ENCODE measurements at regions not wholly inside any gene's neighbourhood (a gene's known extent, or its start where the extent isn't known, plus 50 kb on each side); places are given as distances from the start of the nearest gene placed in this dataset.

GRCh38 chr16:74100395-74101326 lies 196.0 kb upstream of the PSMD7 start:
- H3K4me3 ChIP-seq: no peak overlapping the region
- whole genome bisulfite sequencing, 5 donors: 39 to 54% (median 53%) methylated on average over 7 of the region's 7 CpGs
- no peaks in the 10 kb centered on the region for H3K9me3 ChIP-seq
- intact Hi-C loops (cut with DNase I; ENCODE audit: low total_unique reads): no loop called here
- DNase-seq: no peak
- no peaks in the 10 kb centered on the region for H3K27me3 ChIP-seq (replicated peaks in 1 of 7)
- H3K27ac ChIP-seq: no peak overlapping the region
- H3K4me1 ChIP-seq: no peaks in the 10 kb centered on the region
- TF ChIP-seq POLR2AphosphoS5 (IDR thresholded peaks at IDR 0.05) (no peak), POLR2A (IDR thresholded peaks at IDR 0.05) (no peak)
- TF ChIP-seq, protein P1, sequence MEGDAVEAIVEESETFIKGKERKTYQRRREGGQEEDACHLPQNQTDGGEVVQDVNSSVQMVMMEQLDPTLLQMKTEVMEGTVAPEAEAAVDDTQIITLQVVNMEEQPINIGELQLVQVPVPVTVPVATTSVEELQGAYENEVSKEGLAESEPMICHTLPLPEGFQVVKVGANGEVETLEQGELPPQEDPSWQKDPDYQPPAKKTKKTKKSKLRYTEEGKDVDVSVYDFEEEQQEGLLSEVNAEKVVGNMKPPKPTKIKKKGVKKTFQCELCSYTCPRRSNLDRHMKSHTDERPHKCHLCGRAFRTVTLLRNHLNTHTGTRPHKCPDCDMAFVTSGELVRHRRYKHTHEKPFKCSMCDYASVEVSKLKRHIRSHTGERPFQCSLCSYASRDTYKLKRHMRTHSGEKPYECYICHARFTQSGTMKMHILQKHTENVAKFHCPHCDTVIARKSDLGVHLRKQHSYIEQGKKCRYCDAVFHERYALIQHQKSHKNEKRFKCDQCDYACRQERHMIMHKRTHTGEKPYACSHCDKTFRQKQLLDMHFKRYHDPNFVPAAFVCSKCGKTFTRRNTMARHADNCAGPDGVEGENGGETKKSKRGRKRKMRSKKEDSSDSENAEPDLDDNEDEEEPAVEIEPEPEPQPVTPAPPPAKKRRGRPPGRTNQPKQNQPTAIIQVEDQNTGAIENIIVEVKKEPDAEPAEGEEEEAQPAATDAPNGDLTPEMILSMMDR (IDR thresholded peaks at IDR 0.05 in 8 of 11, conservative IDR thresholded peaks at IDR 0.05 in 3 of 11): no peak
- no peaks in the 10 kb centered on the region for H3K36me3 ChIP-seq

GRCh38 chr16:74099530-74099929 lies 197.1 kb upstream of the PSMD7 start:
- no peak for DNase-seq
- Histone ChIP-seq H3K36me3 (no peaks in the 10 kb centered on the region), H3K27me3 (replicated peaks in 1 of 7) (no peaks in the 10 kb centered on the region), H3K4me3 (no peak overlapping the region), H3K9me3 (no peaks in the 10 kb centered on the region), H3K27ac (no peak overlapping the region), H3K4me1 (no peaks in the 10 kb centered on the region)
- TF ChIP-seq POLR2AphosphoS5 (IDR thresholded peaks at IDR 0.05) (no peak), POLR2A (IDR thresholded peaks at IDR 0.05) (no peak)
- TF ChIP-seq, protein P1 (IDR thresholded peaks at IDR 0.05 in 8 of 11, conservative IDR thresholded peaks at IDR 0.05 in 3 of 11): no peak
- WGBS, 5 donors: 84 to 92% (median 87%) methylated on average over 8 of the region's 8 CpGs
- intact Hi-C loops (cut with DNase I; ENCODE audit: low total_unique reads): no loop called here

GRCh38 chr16:74094962-74095361 lies 201.7 kb upstream of the PSMD7 start:
- intact Hi-C loops (cut with DNase I; ENCODE audit: low total_unique reads): no loop called here
- Histone ChIP-seq H3K4me3 (no peak overlapping the region), H3K27me3 (replicated peaks in 1 of 7) (no peaks in the 10 kb centered on the region), H3K9me3 (no peaks in the 10 kb centered on the region), H3K27ac (no peak overlapping the region), H3K4me1 (no peaks in the 10 kb centered on the region), H3K36me3 (no peaks in the 10 kb centered on the region)
- 73 to 92% (median 91%) methylated on average over 1 of the region's 1 CpG for WGBS, 5 donors
- TF ChIP-seq POLR2A (IDR thresholded peaks at IDR 0.05) (no peak), POLR2AphosphoS5 (IDR thresholded peaks at IDR 0.05) (no peak)
- DNase-seq: no peak

DNA sequence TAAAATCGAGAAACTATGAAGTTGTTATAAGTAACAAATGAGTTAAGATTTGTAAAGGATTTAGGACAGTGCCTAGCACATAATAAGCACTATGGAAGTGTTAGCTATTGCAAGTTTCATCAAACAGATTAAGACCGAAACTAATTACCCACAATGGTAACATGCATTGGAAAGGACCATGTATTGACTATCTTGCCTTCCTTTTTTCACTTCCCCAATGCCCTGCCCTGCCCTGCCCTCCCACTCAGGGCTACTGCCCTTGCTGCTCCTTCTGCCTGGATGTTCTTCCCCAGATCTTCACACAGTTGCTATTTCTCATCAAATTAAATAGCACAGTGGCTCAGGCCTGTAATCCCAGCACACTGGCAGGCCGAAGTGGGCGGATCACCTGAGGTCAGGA lies 202.1 kb upstream of the PSMD7 start:
- H3K9me3 ChIP-seq: no peaks in the 10 kb centered on the region
- no peaks in the 10 kb centered on the region for H3K4me1 ChIP-seq
- H3K27ac ChIP-seq: no peak overlapping the region
- no peak for DNase-seq
- H3K36me3 ChIP-seq: no peaks in the 10 kb centered on the region
- TF ChIP-seq, protein P1 (IDR thresholded peaks at IDR 0.05 in 8 of 11, conservative IDR thresholded peaks at IDR 0.05 in 3 of 11): no peak
- no peak for TF ChIP-seq POLR2A (IDR thresholded peaks at IDR 0.05)
- TF ChIP-seq POLR2AphosphoS5 (IDR thresholded peaks at IDR 0.05): no peak
- H3K4me3 ChIP-seq: no peak overlapping the region
- H3K27me3 ChIP-seq (replicated peaks in 1 of 7): no peaks in the 10 kb centered on the region
- WGBS, 5 donors: 78 to 91% (median 85%) methylated on average over 4 of the region's 4 CpGs
- intact Hi-C loops (cut with DNase I; ENCODE audit: low total_unique reads): no loop called here

Measured in spleen (tissue), 11 donors.